Lung (tissue), 11 donors: ENCODE measurements at regions not wholly inside any gene's neighbourhood (a gene's known extent, or its start where the extent isn't known, plus 50 kb on each side); places are given as distances from the start of the nearest gene placed in this dataset.

ENCODE experiments used
- ATAC-seq: fragments of 200-7000 bp; cut with Tn5 transposase; one replicate; pipeline ENCODE4 v1.9.1; 2020; ENCODE audit warnings: moderate number of reproducible peaks; ENCODE audit not compliant: insufficient read depth, low FRiP score
- DNase-seq, 3 donors: peaks; one replicate each; pipeline ENCODE4 v3.0.0-alpha.2; 2013 to 2017
- H3K27ac ChIP-seq, 2 donors: one replicate each; pipeline ENCODE4 v1.5.1; 2013; ENCODE audit warnings: mild to moderate bottlenecking in 2 of 2, moderate library complexity in 2 of 2, control low read depth in 1 of 2, inconsistent platforms in 1 of 2, low read depth in 1 of 2, low read length in 1 of 2
- H3K27me3 ChIP-seq, 3 donors: one replicate each; pipeline ENCODE4 v1.5.1; 2013; ENCODE audit warnings: low read length in 2 of 3; ENCODE audit not compliant: control insufficient read depth in 3 of 3, insufficient read depth in 3 of 3
- H3K36me3 ChIP-seq, 4 donors: one replicate each; pipeline ENCODE4 v1.5.1; 2013; ENCODE audit warnings: low read length in 4 of 4, mild to moderate bottlenecking in 1 of 4, moderate library complexity in 1 of 4; ENCODE audit not compliant: control insufficient read depth in 4 of 4, insufficient read depth in 4 of 4
- H3K4me1 ChIP-seq, 5 donors: one replicate each; pipeline ENCODE4 v1.5.1; 2013; ENCODE audit warnings: low read length in 5 of 5, mild to moderate bottlenecking in 2 of 5, moderate library complexity in 1 of 5; ENCODE audit not compliant: control insufficient read depth in 5 of 5, insufficient read depth in 5 of 5
- H3K4me3 ChIP-seq: one replicate; pipeline ENCODE4 v1.5.1; 2013; ENCODE audit warnings: mild to moderate bottlenecking, control low read depth, moderate library complexity
- H3K9ac ChIP-seq, 2 donors: one replicate each; pipeline ENCODE4 v1.5.1; 2013; ENCODE audit warnings: low read length in 2 of 2, control low read depth in 1 of 2; ENCODE audit not compliant: insufficient read depth in 1 of 2
- H3K9me3 ChIP-seq, 4 donors: one replicate each; pipeline ENCODE4 v1.5.1; 2013; ENCODE audit warnings: low read length in 3 of 4, mild to moderate bottlenecking in 1 of 4, moderate library complexity in 1 of 4; ENCODE audit not compliant: control insufficient read depth in 4 of 4, insufficient read depth in 3 of 4
- WGBS, 2 donors: extraction: QIAGEN DNeasy Blood & Tissue Kit; methylation state at CpG; one replicate each; pipeline ENCODE4 v1.1.7; 2013; 5-methylcytosine and 5-hydroxymethylcytosine counted together
- TF ChIP-seq, protein P1 (sequence below): IDR thresholded peaks from 2 replicates; pipeline ENCODE4 v1.5.1; 2012; ENCODE audit warnings: mild to moderate bottlenecking; ENCODE audit errors: control extremely low read depth, extremely low read depth
- donor health status: control.
- donor health status: control.
- donor health status: Bipolar disorder and iron deficiency.
- donor health status: healthy.
- donor health status: DM: yes; HTN: yes; CAD: no.

DNA sequence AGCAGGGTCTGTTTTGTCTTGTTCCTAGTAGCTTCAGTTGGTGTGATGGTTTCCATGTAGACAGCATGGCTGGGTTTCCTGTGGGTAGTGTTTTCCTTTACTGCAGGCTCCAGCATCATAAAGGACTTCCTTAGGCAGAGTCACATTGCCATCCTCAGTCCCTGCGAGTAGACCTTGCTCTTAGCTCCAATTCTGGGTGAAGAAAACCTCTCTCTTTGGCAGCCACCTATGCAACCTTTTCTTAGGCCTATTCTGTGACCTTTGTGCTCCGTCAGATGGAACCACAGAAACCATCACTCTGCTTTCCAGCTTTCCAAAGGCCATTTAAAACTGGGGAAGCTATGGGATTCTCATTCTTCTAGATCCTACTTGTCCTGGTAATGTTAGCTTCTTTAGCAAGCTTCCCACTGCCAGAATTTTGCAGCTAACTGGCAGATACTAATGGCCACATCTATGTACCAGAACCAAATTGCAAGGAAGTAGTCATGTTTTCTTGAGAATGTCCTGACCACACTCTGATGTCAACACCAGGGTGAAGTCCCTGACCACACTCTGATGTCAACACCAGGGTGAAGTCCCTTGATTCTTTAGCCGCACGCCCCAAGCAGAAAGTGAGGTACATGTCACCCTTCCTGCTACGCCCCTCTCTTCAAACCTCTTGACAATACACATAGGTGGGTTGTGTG lies 646.6 kb upstream of the HS3ST5 start:
- H3K4me1 ChIP-seq = no peaks in the 10 kb centered on the region
- no peaks in the 10 kb centered on the region for H3K36me3 ChIP-seq
- H3K9ac ChIP-seq = no peak overlapping the region
- peaks cover 0 to 3% (median 0%) of the 10 kb centered on the region in 4 donors for H3K9me3 ChIP-seq
- DNase-seq (no peak), ATAC-seq (no peak)
- no peak overlapping the region for H3K27ac ChIP-seq
- H3K27me3 ChIP-seq = no peaks in the 10 kb centered on the region
- H3K4me3 ChIP-seq = no peak overlapping the region
- 80 to 81% methylated on average over 5 of the region's 5 CpGs for WGBS, 2 donors
- TF ChIP-seq, protein P1, sequence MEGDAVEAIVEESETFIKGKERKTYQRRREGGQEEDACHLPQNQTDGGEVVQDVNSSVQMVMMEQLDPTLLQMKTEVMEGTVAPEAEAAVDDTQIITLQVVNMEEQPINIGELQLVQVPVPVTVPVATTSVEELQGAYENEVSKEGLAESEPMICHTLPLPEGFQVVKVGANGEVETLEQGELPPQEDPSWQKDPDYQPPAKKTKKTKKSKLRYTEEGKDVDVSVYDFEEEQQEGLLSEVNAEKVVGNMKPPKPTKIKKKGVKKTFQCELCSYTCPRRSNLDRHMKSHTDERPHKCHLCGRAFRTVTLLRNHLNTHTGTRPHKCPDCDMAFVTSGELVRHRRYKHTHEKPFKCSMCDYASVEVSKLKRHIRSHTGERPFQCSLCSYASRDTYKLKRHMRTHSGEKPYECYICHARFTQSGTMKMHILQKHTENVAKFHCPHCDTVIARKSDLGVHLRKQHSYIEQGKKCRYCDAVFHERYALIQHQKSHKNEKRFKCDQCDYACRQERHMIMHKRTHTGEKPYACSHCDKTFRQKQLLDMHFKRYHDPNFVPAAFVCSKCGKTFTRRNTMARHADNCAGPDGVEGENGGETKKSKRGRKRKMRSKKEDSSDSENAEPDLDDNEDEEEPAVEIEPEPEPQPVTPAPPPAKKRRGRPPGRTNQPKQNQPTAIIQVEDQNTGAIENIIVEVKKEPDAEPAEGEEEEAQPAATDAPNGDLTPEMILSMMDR = no peak

DNA sequence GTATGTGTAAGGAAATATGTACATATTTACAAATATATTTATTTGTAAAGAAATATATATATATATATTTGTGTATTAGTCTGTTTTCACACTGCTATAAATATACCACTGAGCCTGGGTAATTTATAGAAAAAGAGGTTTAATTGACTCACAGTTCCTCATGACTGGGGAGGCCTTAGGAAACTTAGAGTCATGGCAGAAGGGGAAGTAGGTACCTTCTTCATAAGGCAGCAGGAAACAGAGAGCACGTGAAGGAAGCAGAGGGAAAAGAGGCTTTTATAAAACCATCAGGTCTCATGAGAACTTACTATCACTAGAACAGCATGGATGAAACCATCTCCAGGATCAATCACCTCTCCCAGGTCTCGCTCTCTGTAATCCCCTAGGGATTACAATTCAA lies 644.5 kb upstream of the HS3ST5 start:
- DNase-seq (no peak), ATAC-seq (no peak)

DNA sequence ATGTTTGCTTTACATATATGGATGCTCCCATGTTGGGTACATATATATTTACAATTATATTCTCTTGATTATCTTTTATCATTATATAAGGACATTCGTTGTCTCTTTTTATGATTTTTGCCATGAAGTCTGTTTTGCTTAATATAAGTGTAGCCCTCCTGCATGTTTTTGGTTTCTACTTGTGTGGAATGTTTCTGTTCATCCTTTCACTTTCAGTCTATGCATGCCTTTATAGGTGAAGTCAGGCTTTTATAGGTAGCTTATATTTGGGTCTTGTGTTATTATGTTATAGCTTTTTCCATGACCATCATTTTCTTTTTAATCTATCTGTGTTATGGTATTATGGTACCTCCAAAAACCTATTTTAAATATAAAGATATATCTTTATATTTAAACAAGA lies 612.5 kb upstream of the HS3ST5 start:
- Histone ChIP-seq H3K4me1 (no peaks in the 10 kb centered on the region), H3K27me3 (no peaks in the 10 kb centered on the region), H3K27ac (no peak overlapping the region), H3K9me3 (no peaks in the 10 kb centered on the region), H3K36me3 (no peaks in the 10 kb centered on the region), H3K4me3 (no peak overlapping the region), H3K9ac (no peak overlapping the region)
- WGBS, 2 donors = 63 to 76% methylated on average over 1 of the region's 1 CpG
- TF ChIP-seq, protein P1 = no peak
- ATAC-seq = no peak
- DNase-seq = no peak

More for the DNA sequence above, 644.5 kb upstream of the HS3ST5 start:
- no peak overlapping the region for H3K27ac ChIP-seq
- no peak overlapping the region for H3K9ac ChIP-seq
- H3K4me3 ChIP-seq = no peak overlapping the region
- no peaks in the 10 kb centered on the region for H3K4me1 ChIP-seq
- TF ChIP-seq, protein P1 = no peak
- peaks cover 0 to 3% (median 0%) of the 10 kb centered on the region in 4 donors for H3K9me3 ChIP-seq
- no peaks in the 10 kb centered on the region for H3K36me3 ChIP-seq
- 56 to 73% methylated on average over 2 of the region's 2 CpGs for WGBS, 2 donors
- H3K27me3 ChIP-seq = no peaks in the 10 kb centered on the region

DNA sequence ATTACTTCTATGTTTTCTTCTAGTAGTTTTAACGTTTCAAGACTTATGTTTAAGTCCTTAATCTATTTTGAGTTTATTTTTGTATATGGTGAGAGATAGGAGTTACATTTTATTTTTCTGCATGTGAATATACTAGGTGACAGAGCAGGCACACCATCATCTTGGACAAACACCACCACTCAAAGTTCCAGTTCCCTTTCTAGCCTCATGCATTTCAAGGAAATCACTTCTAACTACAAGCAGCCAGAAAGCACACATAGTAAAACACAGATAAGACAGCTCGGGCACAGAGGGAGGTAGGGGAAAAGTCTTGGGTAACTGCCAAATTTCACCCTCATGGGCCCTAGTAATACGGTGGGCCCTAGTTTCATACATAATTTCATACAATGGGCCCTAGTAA lies 609.4 kb upstream of the HS3ST5 start:
- TF ChIP-seq, protein P1 = no peak
- Histone ChIP-seq H3K36me3 (no peaks in the 10 kb centered on the region), H3K4me1 (no peaks in the 10 kb centered on the region), H3K9ac (no peak overlapping the region), H3K9me3 (no peaks in the 10 kb centered on the region), H3K27me3 (no peaks in the 10 kb centered on the region), H3K4me3 (no peak overlapping the region), H3K27ac (no peak overlapping the region)
- WGBS, 2 donors = 55 to 79% methylated on average over 3 of the region's 3 CpGs
- ATAC-seq (no peak), DNase-seq (no peak)
